ENCODE measurements at regions not wholly inside any gene's neighbourhood (a gene's known extent, or its start where the extent isn't known, plus 50 kb on each side); places are given as distances from the start of the nearest gene placed in this dataset.

- no peak for TF ChIP-seq JUNB (IDR thresholded peaks at IDR 0.05; ENCODE audit: unreplicated experiment)
- TF ChIP-seq CTCF (conservative IDR thresholded peaks at IDR 0.05; ENCODE audit: low read depth in 2 of 2): no peak
- no peak for TF ChIP-seq EZH2 (IDR thresholded peaks at IDR 0.05; ENCODE audit: low read depth, unreplicated experiment)
- TF ChIP-seq POLR2AphosphoS5 (IDR thresholded peaks at IDR 0.05; ENCODE audit: low read depth): peak; percentile 34; the same call in 1 of the 2 replicates
- no peak for TF ChIP-seq REST (IDR thresholded peaks at IDR 0.05; ENCODE audit: unreplicated experiment)
- no peak for TF ChIP-seq EZH2phosphoT487 (IDR thresholded peaks at IDR 0.05; ENCODE audit: unreplicated experiment)
- TF ChIP-seq ZNF114 (CRISPR knock-in tag; IDR thresholded peaks at IDR 0.05): no peak
These were observed 306.9 kb downstream of the JRKL start for GRCh38 chr11:96696731-96697130.

Measured in GM23338 (cell line).